Fibroblast of the aortic adventitia (primary cell): ENCODE measurements at regions not wholly inside any gene's neighbourhood (a gene's known extent, or its start where the extent isn't known, plus 50 kb on each side); places are given as distances from the start of the nearest gene placed in this dataset.

Source experiments
- DNase-seq: peaks from one replicate; pipeline ENCODE4 v3.0.0-alpha.2; 2010; ENCODE audit warnings: low read depth
- H3K4me3 ChIP-seq: 2 replicates; pipeline ENCODE4 v1.5.1; 2011; ENCODE audit warnings: low read depth, mild to moderate bottlenecking, control low read depth, low read length, moderate library complexity
- TF ChIP-seq, protein P1 (sequence below): IDR thresholded peaks from 2 replicates; pipeline ENCODE4 v1.5.1; 2011; ENCODE audit warnings: mild to moderate bottlenecking, low read length, control low read depth, inconsistent platforms; ENCODE audit not compliant: insufficient read depth

DNA sequence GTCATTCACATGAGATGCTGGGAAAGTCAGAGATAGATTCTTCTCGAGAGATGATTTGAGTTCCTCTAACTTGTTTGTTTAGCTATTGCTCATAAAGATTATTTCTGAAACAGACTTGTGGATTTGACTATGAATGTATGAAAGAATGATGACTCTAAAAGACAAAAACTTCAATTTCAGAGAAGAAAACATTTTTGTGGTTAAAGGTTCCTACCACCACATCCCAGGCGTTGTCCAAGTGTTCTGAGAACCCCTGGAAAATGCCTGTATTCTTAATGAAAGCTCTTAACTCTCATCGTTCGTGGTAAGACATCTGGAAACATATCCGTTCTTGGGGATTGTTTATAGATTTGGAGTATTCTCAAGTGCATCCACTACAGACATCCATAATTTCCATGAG, 228.7 kb downstream of the BARHL2 start:
- TF ChIP-seq, protein P1, sequence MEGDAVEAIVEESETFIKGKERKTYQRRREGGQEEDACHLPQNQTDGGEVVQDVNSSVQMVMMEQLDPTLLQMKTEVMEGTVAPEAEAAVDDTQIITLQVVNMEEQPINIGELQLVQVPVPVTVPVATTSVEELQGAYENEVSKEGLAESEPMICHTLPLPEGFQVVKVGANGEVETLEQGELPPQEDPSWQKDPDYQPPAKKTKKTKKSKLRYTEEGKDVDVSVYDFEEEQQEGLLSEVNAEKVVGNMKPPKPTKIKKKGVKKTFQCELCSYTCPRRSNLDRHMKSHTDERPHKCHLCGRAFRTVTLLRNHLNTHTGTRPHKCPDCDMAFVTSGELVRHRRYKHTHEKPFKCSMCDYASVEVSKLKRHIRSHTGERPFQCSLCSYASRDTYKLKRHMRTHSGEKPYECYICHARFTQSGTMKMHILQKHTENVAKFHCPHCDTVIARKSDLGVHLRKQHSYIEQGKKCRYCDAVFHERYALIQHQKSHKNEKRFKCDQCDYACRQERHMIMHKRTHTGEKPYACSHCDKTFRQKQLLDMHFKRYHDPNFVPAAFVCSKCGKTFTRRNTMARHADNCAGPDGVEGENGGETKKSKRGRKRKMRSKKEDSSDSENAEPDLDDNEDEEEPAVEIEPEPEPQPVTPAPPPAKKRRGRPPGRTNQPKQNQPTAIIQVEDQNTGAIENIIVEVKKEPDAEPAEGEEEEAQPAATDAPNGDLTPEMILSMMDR = no peak
- H3K4me3 ChIP-seq = no peak overlapping the region
- DNase-seq = no peak

DNA sequence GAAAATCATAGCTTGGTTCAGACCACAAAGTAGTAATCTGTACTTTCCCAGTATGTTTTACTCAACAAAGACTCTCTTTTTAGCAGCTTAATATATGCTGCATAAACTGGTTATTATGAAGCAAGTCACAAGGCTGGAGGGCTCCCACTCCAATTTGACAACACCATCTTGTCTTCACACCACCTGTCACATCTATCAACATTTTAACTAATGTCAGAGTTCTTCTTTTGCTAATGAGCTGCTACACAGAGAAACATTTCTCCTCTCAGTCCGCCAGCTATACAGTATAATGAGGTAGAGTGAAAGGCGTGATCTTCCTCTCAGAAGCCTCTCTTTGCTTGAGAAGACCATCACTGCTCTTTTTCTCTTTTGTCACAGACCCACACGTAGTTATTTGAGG, 230.1 kb downstream of the BARHL2 start:
- TF ChIP-seq, protein P1 = no peak
- no peak overlapping the region for H3K4me3 ChIP-seq
- no peak for DNase-seq

DNA sequence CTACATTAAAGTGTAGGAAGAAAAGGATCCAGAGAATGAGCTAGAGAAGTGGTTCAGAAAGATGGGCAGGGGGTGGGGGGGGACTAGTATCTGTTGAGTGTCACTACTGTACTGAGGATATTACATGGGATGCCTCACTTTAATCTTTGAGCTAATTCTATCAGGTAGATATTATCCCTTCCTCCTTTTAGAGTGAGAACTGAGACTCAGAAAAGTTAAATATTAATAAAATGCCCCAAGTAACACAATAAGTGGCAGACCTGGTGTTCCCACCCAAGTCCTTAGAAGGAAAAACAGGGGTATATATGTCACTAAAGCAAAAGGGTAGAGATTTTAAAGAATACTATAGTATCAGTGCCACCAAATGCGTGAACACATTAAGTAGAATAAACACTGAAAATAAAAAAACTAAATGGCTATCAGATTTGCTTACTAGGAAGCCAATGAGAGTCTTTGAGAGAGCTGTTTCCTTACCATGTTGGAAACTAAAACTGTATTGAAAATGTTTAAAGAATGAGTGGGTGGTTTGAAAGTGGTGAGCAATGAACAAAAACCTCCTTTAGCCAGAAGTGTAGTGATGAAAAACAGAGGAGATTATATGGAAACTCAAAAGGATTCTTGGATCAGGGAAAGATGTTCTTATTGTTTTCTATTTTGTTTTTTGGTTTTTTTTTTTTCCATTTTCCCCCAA, 230.8 kb downstream of the BARHL2 start:
- H3K4me3 ChIP-seq = no peak overlapping the region
- DNase-seq = no peak
- TF ChIP-seq, protein P1 = no peak

DNA sequence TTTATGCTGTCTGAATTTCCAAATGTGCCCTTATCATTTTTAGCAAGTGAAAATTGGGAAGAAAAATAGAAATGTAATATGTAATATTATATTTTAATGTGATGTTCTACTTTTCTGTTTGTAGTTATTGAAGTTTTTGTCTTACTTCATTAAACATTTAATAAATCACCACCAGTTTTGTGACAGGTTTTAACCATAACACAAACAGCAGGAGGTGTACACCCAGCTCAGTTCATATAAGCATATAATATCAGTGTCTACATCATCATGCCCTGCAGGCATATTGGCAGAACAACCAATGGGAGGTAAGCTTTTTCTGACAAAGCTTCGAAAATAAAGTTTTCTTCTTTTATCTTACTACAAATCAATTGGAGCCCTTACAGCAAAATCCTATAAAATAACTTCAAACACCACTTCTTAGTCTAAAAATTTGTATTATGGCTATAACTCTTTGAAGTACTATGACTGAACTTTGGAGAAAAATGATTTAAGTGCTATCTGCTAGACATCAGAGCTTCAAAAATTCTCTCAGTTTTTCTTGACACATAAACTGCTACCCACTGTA, 236.7 kb downstream of the BARHL2 start:
- no peak for DNase-seq
- TF ChIP-seq, protein P1 = no peak

DNA sequence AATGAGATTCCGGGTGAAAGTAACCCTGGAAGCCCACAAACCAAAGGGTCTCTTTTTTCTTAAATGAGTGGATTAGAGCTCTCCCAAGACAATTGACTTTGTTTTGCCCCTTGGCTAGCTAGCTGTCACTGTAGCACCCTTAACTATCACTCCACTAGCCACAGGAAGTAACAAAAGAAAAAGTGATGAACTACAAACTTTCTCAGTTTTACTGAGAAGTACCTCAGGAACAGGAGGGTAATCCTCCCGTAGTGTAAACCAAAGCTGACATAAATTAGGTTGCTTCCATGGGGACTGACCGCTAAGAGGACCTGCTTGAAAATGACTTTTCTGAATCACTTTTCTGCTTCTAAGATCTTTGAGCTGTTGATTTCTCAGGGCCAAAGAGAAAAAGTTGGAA, 240.1 kb downstream of the BARHL2 start:
- H3K4me3 ChIP-seq = no peak overlapping the region
- TF ChIP-seq, protein P1 = no peak
- no peak for DNase-seq

More for the DNA sequence above, 236.7 kb downstream of the BARHL2 start:
- H3K4me3 ChIP-seq = no peak overlapping the region

DNA sequence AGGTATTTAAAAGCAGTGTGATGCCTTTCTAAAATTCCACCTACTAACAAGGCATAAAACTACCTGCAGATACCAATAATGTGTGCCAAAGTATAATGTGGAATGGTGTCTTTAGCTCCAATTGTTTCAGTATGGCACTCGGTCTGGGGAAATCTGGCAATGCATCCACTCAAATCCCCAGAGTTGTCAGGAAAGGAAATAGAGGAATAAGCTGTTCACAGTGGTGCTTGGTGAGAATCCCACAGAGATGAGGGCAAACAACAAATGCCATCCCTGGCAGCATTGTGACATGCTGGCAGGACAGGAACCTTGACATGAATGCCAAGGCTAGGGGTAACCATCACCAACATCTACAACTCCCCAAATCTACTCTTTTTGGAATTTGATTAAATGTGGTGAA, 240.7 kb downstream of the BARHL2 start:
- TF ChIP-seq, protein P1 = no peak
- no peak for DNase-seq
- no peak overlapping the region for H3K4me3 ChIP-seq
